Hepatocyte (in vitro differentiated cells): ENCODE measurements at regions not wholly inside any gene's neighbourhood (a gene's known extent, or its start where the extent isn't known, plus 50 kb on each side); places are given as distances from the start of the nearest gene placed in this dataset.

ENCODE experiments used
- DNase-seq: peaks from one replicate; pipeline ENCODE4 v3.0.0-alpha.2; 2016; ENCODE audit warnings: low spot score
- H2AFZ ChIP-seq: fragments of 200-600 bp; sonication (generic); 2 replicates; pipeline ENCODE4 v1.6.0; 2016; ENCODE audit warnings: antibody characterized with exemption, mild to moderate bottlenecking
- H3K27ac ChIP-seq: fragments of 200-600 bp; sonication (generic); 2 replicates; pipeline ENCODE4 v1.5.1; 2016; ENCODE audit warnings: mild to moderate bottlenecking
- H3K27me3 ChIP-seq: fragments of 200-600 bp; sonication (generic); 2 replicates; pipeline ENCODE4 v1.6.1; 2016
- H3K36me3 ChIP-seq: fragments of 200-600 bp; sonication (generic); replicated peaks from 2 replicates; pipeline ENCODE4 v1.5.1; 2016; ENCODE audit warnings: low read depth; ENCODE audit not compliant: insufficient read depth
- H3K4me1 ChIP-seq: fragments of 200-600 bp; sonication (generic); 2 replicates; pipeline ENCODE4 v1.5.1; 2016; ENCODE audit warnings: mild to moderate bottlenecking, moderate library complexity; ENCODE audit not compliant: insufficient read depth
- H3K4me2 ChIP-seq: fragments of 200-600 bp; sonication (generic); 2 replicates; pipeline ENCODE4 v1.6.0; 2016
- H3K4me3 ChIP-seq: fragments of 200-600 bp; sonication (generic); 2 replicates; pipeline ENCODE4 v1.5.1; 2016; ENCODE audit warnings: mild to moderate bottlenecking
- H3K79me2 ChIP-seq: fragments of 200-600 bp; sonication (generic); 2 replicates; pipeline ENCODE4 v1.6.0; 2017; ENCODE audit warnings: mild to moderate bottlenecking
- H3K9me2 ChIP-seq: fragments of 200-600 bp; sonication (generic); replicated peaks from 2 replicates; pipeline ENCODE4 v1.6.0; 2017; ENCODE audit warnings: mild to moderate bottlenecking; ENCODE audit not compliant: insufficient read depth
- H3K9me3 ChIP-seq: fragments of 200-600 bp; sonication (generic); 2 replicates; pipeline ENCODE4 v1.5.1; 2016; ENCODE audit warnings: low read depth, mild to moderate bottlenecking
- H4K20me1 ChIP-seq: fragments of 200-600 bp; sonication (generic); 2 replicates; pipeline ENCODE4 v1.6.0; 2016; ENCODE audit warnings: mild to moderate bottlenecking; ENCODE audit not compliant: insufficient read depth, poor library complexity, severe bottlenecking
- CTCF ChIP-seq: fragments of 200-600 bp; sonication (generic); IDR thresholded peaks from 2 replicates; pipeline ENCODE4 v1.5.1; 2016; ENCODE audit warnings: antibody characterized with exemption, mild to moderate bottlenecking; ENCODE audit not compliant: poor library complexity
- EZH2 ChIP-seq: fragments of 200-600 bp; sonication (generic); IDR thresholded peaks from 2 replicates; pipeline ENCODE4 v1.6.1; 2016; ENCODE audit warnings: antibody characterized with exemption, mild to moderate bottlenecking, borderline replicate concordance
- EZH2phosphoT487 ChIP-seq: fragments of 200-600 bp; sonication (generic); IDR thresholded peaks from one replicate; pipeline ENCODE4 v1.6.1; 2018; ENCODE audit warnings: antibody characterized with exemption, mild to moderate bottlenecking, low read depth, moderate library complexity; ENCODE audit not compliant: unreplicated experiment, severe bottlenecking
- whole genome bisulfite sequencing: methylation state at CpG from one replicate; pipeline ENCODE4 v1.1.6; 2016; ENCODE audit warnings: low lambda C conversion rate; ENCODE audit errors: missing lambda C conversion rate; 5-methylcytosine and 5-hydroxymethylcytosine counted together

DNA sequence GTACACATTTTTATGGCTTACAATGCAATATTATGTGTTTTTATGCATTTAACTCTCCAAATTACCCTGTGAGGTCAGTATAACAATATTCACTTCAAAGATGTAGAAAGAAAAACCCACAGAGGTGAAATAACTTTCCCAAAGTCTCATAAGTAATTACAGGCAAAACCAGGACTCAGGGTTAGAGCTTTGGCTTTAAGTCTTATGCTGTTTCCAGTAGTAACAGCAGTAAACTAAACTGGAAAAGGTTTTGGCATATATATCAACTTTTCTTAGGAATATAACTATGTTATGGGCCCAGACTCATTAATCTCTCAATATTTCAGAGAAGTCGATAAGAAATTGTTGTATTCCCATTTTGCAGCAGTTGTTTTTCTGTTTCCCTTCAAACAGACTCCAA is 206.3 kb upstream of the KCNMB2 start:
- Histone ChIP-seq H3K9me3 (no peaks in the 10 kb centered on the region), H3K4me2 (no peak overlapping the region), H3K4me1 (peaks cover 4% of the 10 kb centered on the region), H3K27ac (no peak overlapping the region), H3K36me3 (no peaks in the 10 kb centered on the region), H4K20me1 (no peaks in the 10 kb centered on the region), H3K4me3 (no peak overlapping the region), H3K9me2 (no peaks in the 10 kb centered on the region), H3K79me2 (no peaks in the 10 kb centered on the region), H2AFZ (no peak overlapping the region), H3K27me3 (no peaks in the 10 kb centered on the region)
- 96% methylated on average over 1 of the region's 1 CpG for WGBS
- TF ChIP-seq CTCF, result no peak
- no peak for TF ChIP-seq EZH2phosphoT487
- no peak for TF ChIP-seq EZH2
- no peak for DNase-seq

DNA sequence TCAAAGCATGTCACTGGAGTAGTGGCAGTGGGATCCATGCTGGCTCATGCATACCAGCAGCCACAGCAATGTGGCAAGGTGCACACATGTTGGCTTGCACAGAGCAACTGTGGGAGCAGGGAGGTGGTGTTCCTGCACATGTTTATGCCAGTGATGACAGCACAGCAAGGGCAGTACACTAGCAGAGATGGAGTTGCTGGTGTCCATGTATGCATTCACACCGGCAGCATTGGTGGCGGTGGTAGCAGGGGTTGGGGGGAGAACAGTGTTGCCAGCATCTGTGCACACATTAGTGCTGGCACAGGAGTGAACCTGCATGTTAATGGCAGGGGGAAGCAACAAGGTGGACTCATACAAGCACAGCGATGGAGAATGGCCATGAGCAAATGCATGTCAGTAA is 202.0 kb upstream of the KCNMB2 start:
- no peak overlapping the region for H3K27ac ChIP-seq
- H3K4me1 ChIP-seq, result no peaks in the 10 kb centered on the region
- no peak overlapping the region for H2AFZ ChIP-seq
- no peaks in the 10 kb centered on the region for H3K9me2 ChIP-seq
- TF ChIP-seq EZH2, result no peak
- no peak for TF ChIP-seq EZH2phosphoT487
- no peak for TF ChIP-seq CTCF
- no peak for DNase-seq
- H3K9me3 ChIP-seq, result no peaks in the 10 kb centered on the region
- 98% methylated on average over 3 of the region's 3 CpGs for WGBS
- H3K36me3 ChIP-seq, result no peaks in the 10 kb centered on the region
- H3K4me2 ChIP-seq, result no peak overlapping the region
- no peak overlapping the region for H3K4me3 ChIP-seq
- H3K27me3 ChIP-seq, result no peaks in the 10 kb centered on the region
- H4K20me1 ChIP-seq, result no peaks in the 10 kb centered on the region
- H3K79me2 ChIP-seq, result no peaks in the 10 kb centered on the region

DNA sequence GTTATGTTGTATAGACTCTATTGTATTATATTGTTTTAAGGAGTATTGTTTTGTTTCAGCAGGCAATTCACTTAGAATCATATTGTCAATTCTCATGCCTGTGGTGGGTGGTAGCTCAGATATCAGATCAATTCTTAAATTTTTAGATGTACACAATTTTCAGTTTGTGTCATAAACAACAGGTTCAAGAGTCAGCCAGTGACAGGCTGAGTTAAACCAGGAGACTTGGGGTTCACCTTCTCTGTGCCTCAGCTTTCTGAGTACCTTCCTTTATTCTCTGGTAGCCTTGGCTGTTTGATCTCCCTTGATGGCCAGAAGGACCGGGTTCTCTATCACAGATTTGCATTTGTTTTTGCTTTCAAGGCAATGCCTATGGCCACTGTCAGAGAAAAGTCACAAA is 199.9 kb upstream of the KCNMB2 start:
- DNase-seq, result no peak
- no peaks in the 10 kb centered on the region for H3K9me3 ChIP-seq
- H3K79me2 ChIP-seq, result no peaks in the 10 kb centered on the region
- 69% methylated on average over 1 of the region's 1 CpG for WGBS
- no peak overlapping the region for H3K27ac ChIP-seq
- no peak overlapping the region for H2AFZ ChIP-seq
- no peaks in the 10 kb centered on the region for H3K4me1 ChIP-seq
- H4K20me1 ChIP-seq, result no peaks in the 10 kb centered on the region
- TF ChIP-seq EZH2phosphoT487 (no peak), EZH2 (no peak), CTCF (no peak)
- H3K4me2 ChIP-seq, result no peak overlapping the region
- H3K36me3 ChIP-seq, result no peaks in the 10 kb centered on the region
- no peak overlapping the region for H3K4me3 ChIP-seq
- no peaks in the 10 kb centered on the region for H3K9me2 ChIP-seq
- H3K27me3 ChIP-seq, result no peaks in the 10 kb centered on the region

GRCh38 chr3:178340506-178340905 is 195.7 kb upstream of the KCNMB2 start:
- H3K4me1 ChIP-seq, result no peaks in the 10 kb centered on the region

More at GRCh38 chr3:178340506-178340905, 195.7 kb upstream of the KCNMB2 start:
- no peaks in the 10 kb centered on the region for H3K27me3 ChIP-seq
- no peak overlapping the region for H3K4me2 ChIP-seq
- DNase-seq, result no peak
- H2AFZ ChIP-seq, result no peak overlapping the region
- H3K27ac ChIP-seq, result no peak overlapping the region
- TF ChIP-seq EZH2phosphoT487 (no peak), CTCF (no peak), EZH2 (no peak)
- H3K36me3 ChIP-seq, result no peaks in the 10 kb centered on the region
- H3K9me2 ChIP-seq, result no peaks in the 10 kb centered on the region
- no peaks in the 10 kb centered on the region for H3K79me2 ChIP-seq
- 68% methylated on average over 2 of the region's 2 CpGs for WGBS
- H3K4me3 ChIP-seq, result no peak overlapping the region
- no peaks in the 10 kb centered on the region for H4K20me1 ChIP-seq
- H3K9me3 ChIP-seq, result no peaks in the 10 kb centered on the region
